Activated naive CD8-positive, alpha-beta T cell treated with anti-CD3 and anti-CD28 coated beads, Interleukin-2, amount 50 U/mL, for 24 hours (primary cell): ENCODE measurements at regions not wholly inside any gene's neighbourhood (a gene's known extent, or its start where the extent isn't known, plus 50 kb on each side); places are given as distances from the start of the nearest gene placed in this dataset.

ENCODE experiments used
- ATAC-seq: fragments of 150-1000 bp; cut with Tn5 transposase; one replicate; pipeline ENCODE4 v1.10.0; 2021
- DNase-seq: peaks from one replicate; pipeline ENCODE4 v3.0.0; 2021
- H3K27ac Mint-ChIP-seq: one replicate; pipeline ENCODE4 v1.8.0; 2021; ENCODE audit warnings: mild to moderate bottlenecking, mixed read lengths
- H3K27me3 Mint-ChIP-seq: one replicate; pipeline ENCODE4 v1.8.0; 2021; ENCODE audit warnings: mixed read lengths
- H3K36me3 Mint-ChIP-seq: one replicate; pipeline ENCODE4 v1.8.0; 2021; ENCODE audit warnings: low read depth, mixed read lengths
- H3K4me1 Mint-ChIP-seq: one replicate; pipeline ENCODE4 v1.8.0; 2021; ENCODE audit warnings: mixed read lengths
- H3K4me3 Mint-ChIP-seq: one replicate; pipeline ENCODE4 v1.8.0; 2021; ENCODE audit warnings: mild to moderate bottlenecking, moderate library complexity, mixed read lengths
- H3K9me3 Mint-ChIP-seq: one replicate; pipeline ENCODE4 v1.8.0; 2021; ENCODE audit warnings: mixed read lengths

DNA sequence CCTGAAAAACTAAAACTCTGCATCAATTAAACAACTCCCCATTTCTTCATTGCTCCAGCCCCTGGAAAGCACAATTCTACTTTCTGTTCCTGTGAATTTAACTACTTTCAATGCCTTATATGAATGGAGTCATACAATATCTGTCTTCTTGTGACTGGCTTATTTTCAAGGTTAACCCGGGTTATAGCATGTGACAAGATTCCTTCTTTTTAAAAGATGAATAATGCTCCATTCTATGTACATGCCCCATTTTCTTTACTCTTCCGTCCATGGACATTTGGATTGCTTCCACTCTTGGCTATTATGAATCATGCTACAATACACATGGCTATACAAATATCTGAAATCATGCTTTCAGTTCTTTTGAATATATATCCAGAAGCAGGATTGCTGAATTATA, 334.9 kb upstream of the ID4 start:
- Mint-ChIP-seq H3K27me3 (no peaks in the 10 kb centered on the region), H3K9me3 (peaks cover 36% of the 10 kb centered on the region), H3K27ac (no peak overlapping the region), H3K4me1 (no peaks in the 10 kb centered on the region), H3K36me3 (no peaks in the 10 kb centered on the region), H3K4me3 (no peak overlapping the region)
- no peak for ATAC-seq
- DNase-seq: no peak

DNA sequence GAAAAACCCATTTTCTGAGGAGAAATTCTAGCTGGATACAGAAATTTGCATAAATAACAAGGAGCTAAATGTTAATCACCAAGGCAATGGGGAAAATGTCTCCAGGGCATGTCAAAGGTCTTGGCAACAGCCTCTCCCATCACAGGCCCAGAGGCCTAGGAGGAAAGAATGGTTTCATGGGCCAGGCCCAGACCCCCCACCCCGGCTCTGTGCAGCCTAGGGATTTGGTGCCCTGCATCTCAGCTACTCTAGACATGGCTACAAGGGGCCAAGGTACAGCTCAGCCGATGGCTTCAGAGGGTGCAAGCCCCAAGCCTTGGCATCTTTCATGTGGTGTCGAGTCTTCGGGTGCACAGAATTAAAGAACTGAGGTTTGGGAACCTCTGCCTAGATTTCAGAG, 321.2 kb upstream of the ID4 start:
- H3K4me3 Mint-ChIP-seq: no peak overlapping the region
- no peaks in the 10 kb centered on the region for H3K36me3 Mint-ChIP-seq
- H3K4me1 Mint-ChIP-seq: no peaks in the 10 kb centered on the region
- H3K27me3 Mint-ChIP-seq: no peaks in the 10 kb centered on the region
- no peak for ATAC-seq
- peaks cover 39% of the 10 kb centered on the region for H3K9me3 Mint-ChIP-seq
- H3K27ac Mint-ChIP-seq: no peak overlapping the region
- DNase-seq: no peak

DNA sequence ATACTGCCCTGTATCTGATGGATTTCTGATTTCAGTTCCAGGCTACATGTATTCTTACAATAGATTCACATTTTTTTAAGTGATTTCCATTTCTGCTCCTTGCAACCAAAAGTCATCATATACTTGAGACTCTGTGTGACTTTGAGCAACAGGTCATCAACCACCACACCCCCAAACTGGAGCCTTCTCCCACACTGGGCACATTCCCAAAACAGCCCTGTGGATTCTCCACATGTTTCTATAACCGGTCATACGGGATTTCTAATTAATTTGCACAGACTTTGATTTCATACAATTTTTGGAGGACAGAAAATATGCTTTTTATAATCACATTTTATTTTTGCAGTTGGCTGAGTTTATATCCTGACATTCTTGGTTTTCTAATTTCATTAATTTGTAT, 317.2 kb upstream of the ID4 start:
- H3K36me3 Mint-ChIP-seq: no peaks in the 10 kb centered on the region
- ATAC-seq (no peak), DNase-seq (no peak)
- H3K9me3 Mint-ChIP-seq: peaks cover 21% of the 10 kb centered on the region
- no peak overlapping the region for H3K27ac Mint-ChIP-seq
- H3K4me3 Mint-ChIP-seq: no peak overlapping the region
- H3K4me1 Mint-ChIP-seq: no peaks in the 10 kb centered on the region
- H3K27me3 Mint-ChIP-seq: no peaks in the 10 kb centered on the region

DNA sequence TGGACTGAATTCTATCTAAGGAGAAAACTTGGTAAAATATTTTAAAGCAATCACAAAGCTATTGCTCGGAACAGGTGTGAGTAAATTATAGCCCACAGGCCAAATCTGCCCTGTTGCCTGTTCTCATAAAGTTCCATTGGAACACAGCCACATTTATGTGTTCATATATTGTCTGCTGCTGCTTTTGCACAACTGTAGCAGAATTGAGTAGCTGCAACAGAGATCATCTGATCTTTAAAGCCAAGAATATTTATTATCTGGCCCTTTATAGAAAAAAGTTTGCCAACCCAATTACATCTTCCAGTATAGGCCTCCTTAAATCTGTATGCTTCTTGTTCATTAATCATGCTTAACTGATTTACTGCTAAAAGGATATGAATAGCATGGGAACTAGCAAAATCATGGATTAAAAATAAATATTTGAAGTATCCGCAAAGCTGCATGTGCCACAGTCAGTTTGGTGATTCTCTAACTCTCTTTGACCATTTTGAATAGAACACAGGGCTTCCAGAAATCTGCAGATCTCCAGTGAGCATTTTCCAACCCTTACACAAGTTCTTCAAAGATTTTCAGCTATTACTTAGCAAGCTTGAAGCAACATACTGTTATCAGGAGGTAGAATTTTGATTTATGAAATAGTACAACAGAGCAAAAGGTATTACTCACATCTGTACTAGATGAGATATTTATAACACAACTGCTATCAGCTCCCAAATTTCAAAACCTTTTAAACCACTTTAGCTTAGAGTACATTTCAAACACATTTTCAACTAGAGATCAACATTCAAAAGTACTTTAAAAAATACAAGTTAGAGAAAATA, 312.6 kb upstream of the ID4 start:
- Mint-ChIP-seq H3K27ac (no peak overlapping the region), H3K4me1 (no peaks in the 10 kb centered on the region), H3K4me3 (no peak overlapping the region), H3K27me3 (no peaks in the 10 kb centered on the region), H3K9me3 (no peaks in the 10 kb centered on the region), H3K36me3 (no peaks in the 10 kb centered on the region)
- no peak for ATAC-seq
- DNase-seq: no peak

DNA sequence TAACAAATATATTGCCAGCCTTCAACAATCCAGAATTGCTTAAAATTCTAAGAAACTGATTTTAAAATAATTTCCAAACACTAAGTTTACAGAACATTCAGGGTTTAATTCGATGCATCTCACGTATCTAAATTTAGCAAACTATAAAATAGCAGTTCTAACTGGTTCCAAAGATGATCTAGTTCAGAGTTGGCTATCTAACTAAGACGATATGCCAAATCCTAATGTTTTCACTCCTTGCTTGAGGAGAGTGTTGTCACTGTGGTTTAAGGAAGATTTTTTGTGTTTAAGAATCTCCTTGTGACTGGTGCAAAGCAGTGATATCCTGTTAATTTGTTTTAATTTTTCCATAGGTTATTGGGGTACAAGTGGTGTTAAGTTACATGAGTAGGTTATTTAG, 311.5 kb upstream of the ID4 start:
- H3K9me3 Mint-ChIP-seq: no peaks in the 10 kb centered on the region
- H3K4me3 Mint-ChIP-seq: no peak overlapping the region
- DNase-seq (no peak), ATAC-seq (no peak)
- H3K4me1 Mint-ChIP-seq: no peaks in the 10 kb centered on the region
- no peaks in the 10 kb centered on the region for H3K36me3 Mint-ChIP-seq
- H3K27me3 Mint-ChIP-seq: no peaks in the 10 kb centered on the region
- H3K27ac Mint-ChIP-seq: no peak overlapping the region

DNA sequence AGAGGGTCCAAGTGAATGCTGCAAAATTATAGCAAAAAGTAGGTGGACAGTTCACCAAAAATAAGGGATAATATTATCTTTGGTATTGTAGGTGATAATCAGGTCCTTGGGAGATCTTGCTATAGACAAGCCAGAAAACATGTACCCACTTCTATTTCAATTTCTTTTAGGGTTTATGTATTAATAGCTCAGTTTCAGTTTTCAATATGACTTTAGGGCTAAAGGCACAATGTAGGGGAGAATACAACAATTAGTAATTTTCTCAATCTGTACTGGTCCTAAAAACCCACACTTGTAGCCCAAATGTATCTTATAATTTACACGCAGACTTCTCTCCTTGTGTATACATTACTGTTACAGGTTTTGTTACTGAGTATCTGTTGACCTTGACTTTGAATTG, 307.0 kb upstream of the ID4 start:
- Mint-ChIP-seq H3K4me1 (no peaks in the 10 kb centered on the region), H3K4me3 (no peak overlapping the region), H3K27ac (no peak overlapping the region), H3K36me3 (no peaks in the 10 kb centered on the region), H3K9me3 (no peaks in the 10 kb centered on the region), H3K27me3 (no peaks in the 10 kb centered on the region)
- DNase-seq (no peak), ATAC-seq (no peak)

DNA sequence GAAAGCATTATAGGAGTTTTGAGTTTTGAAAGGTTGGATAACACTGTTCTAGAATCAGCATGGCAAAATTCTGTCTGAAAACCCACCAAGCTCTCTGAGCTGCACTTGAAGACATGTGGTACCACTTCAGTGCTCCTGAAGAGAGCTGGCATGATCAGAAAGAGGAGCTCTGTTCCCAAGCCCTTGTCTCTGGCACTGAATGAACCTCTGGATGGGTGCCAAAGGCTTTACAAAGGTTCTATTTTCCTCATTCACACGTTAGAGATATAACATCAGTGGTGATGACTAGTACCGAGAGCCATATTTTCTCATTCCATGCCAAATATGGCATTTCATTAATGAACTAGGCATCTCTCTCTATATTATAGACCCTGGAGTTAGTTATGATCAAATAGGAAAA, 301.8 kb upstream of the ID4 start:
- Mint-ChIP-seq H3K36me3 (no peaks in the 10 kb centered on the region), H3K27ac (no peak overlapping the region), H3K4me1 (no peaks in the 10 kb centered on the region), H3K9me3 (no peaks in the 10 kb centered on the region), H3K27me3 (no peaks in the 10 kb centered on the region), H3K4me3 (no peak overlapping the region)
- no peak for ATAC-seq
- no peak for DNase-seq

DNA sequence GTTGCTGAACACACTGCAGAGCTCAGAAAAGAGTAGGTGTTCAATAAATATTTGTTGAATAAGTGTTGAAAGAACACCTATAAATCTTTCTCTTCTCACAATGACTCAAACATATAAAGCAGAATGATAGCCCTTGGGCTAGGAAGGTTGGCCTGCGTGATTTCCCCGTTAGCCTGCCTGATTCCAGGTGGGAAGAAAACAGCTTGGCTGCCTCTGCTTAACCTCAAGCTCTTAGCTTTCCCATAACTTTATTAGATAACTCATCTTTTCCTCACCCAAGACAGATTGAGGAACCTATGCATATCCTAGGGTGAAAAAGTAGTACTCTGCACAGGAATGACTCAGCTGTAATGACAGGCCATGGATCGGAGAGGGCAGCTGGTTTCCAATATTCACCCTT, 300.3 kb upstream of the ID4 start:
- Mint-ChIP-seq H3K9me3 (no peaks in the 10 kb centered on the region), H3K27me3 (no peaks in the 10 kb centered on the region), H3K4me3 (no peak overlapping the region), H3K27ac (no peak overlapping the region), H3K36me3 (no peaks in the 10 kb centered on the region), H3K4me1 (no peaks in the 10 kb centered on the region)
- ATAC-seq (no peak), DNase-seq (no peak)

DNA sequence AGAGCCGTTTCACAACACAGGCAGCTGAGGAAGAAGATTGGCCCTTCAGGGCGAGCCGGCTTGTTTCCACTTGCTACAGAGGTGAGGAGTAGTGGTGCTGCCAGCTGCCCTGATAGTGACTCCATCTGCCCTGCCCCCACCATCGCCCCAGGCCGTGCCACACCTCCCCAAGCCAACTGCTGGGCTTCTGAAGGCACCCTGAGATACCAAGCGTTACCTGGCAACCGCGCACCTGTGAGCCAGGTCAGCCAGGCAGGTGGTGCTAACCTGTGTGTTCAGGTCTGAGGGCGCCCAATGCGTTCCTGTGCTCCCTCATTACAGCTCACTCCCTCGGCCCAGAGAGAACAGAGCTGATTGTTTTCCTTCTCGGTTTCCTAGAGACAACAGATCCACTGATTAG, 299.1 kb upstream of the ID4 start:
- Mint-ChIP-seq H3K36me3 (no peaks in the 10 kb centered on the region), H3K27me3 (no peaks in the 10 kb centered on the region), H3K4me3 (no peak overlapping the region), H3K27ac (no peak overlapping the region), H3K9me3 (no peaks in the 10 kb centered on the region), H3K4me1 (no peaks in the 10 kb centered on the region)
- ATAC-seq: no peak
- no peak for DNase-seq

DNA sequence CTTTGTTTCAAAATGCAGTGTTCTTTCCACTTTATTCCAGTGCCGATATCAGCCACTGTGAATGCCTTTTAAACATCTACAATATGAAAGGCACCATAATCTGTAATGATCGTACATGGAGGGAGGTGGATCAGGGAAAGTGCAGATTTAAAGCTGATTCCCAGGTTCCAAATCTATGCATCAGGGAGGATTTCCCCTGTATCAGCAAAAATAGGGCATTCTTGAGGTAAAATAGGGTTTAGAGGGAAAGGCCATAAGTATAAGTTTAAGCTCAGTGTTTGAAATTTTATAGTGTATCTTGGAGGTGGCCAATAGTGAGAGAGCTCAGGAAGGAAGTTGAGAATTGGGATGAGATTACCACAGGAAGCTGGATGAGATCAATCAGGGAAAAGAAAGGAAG, 289.7 kb upstream of the ID4 start:
- no peak for ATAC-seq
- no peaks in the 10 kb centered on the region for H3K27me3 Mint-ChIP-seq
- no peaks in the 10 kb centered on the region for H3K36me3 Mint-ChIP-seq
- no peak overlapping the region for H3K27ac Mint-ChIP-seq
- peaks cover 9% of the 10 kb centered on the region for H3K9me3 Mint-ChIP-seq
- DNase-seq: no peak
- no peak overlapping the region for H3K4me3 Mint-ChIP-seq
- H3K4me1 Mint-ChIP-seq: no peaks in the 10 kb centered on the region

DNA sequence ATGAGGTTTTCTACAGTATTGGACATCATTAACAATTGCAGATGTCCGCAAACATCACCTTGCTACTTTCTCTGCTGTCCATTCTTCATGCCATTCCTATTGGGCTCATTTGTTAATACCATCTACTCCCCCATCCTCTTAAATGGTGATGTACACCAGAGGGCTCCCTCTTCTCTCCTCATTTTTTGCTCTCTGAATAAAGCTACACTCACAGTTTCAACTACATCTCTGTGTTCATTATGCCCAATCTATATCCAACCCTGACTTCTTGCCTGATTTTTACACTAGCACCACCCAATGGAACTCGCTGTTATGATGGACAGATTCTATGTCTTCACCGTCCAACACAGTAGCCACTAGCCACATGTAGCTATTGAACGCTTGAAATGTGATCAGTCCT, 288.1 kb upstream of the ID4 start:
- Mint-ChIP-seq H3K27me3 (no peaks in the 10 kb centered on the region), H3K4me3 (no peak overlapping the region), H3K36me3 (no peaks in the 10 kb centered on the region), H3K4me1 (no peaks in the 10 kb centered on the region), H3K27ac (no peak overlapping the region), H3K9me3 (peaks cover 10% of the 10 kb centered on the region)
- DNase-seq (no peak), ATAC-seq (no peak)

DNA sequence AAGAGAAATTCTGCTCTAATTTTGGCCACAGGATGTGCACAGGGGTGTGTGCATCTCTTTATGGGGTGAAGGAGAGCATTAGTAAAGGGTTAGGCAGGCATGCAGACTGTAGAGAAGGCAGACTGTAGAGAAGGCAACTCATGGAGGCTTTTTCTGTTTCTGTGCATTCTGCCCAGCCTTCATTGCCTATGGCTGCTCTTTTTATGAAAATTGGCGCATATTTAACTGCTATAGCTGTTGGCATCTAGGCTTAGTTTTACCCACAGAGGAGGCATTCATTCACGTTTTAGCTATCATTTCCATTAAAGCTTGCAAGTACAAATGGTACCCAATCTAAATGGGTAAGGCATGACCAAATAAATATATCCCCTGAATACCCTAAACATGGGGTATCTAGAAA, 286.8 kb upstream of the ID4 start:
- no peaks in the 10 kb centered on the region for H3K27me3 Mint-ChIP-seq
- no peak overlapping the region for H3K27ac Mint-ChIP-seq
- no peaks in the 10 kb centered on the region for H3K4me1 Mint-ChIP-seq
- ATAC-seq (no peak), DNase-seq (no peak)
- no peaks in the 10 kb centered on the region for H3K36me3 Mint-ChIP-seq
- H3K9me3 Mint-ChIP-seq: peaks cover 12% of the 10 kb centered on the region
- no peak overlapping the region for H3K4me3 Mint-ChIP-seq

DNA sequence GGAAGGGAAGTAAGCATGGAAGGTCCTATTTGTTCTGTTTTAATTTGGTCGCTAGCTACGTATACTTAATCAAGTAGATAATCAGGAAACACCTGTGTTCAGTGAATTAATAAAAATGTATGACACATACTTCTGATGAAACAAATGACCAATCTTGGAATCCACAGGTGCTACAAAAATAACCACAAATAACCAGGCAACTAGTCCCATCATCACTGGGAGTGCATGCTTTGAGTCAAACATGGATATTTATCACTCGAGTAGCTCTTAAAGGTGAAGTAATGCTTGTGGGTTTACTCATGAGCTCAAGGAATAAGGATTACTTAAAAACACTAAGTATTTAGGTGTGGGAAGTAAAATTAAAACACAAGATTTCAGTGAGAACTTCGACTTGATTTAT, 285.6 kb upstream of the ID4 start:
- Mint-ChIP-seq H3K4me3 (no peak overlapping the region), H3K36me3 (no peaks in the 10 kb centered on the region), H3K27me3 (no peaks in the 10 kb centered on the region), H3K9me3 (peaks cover 17% of the 10 kb centered on the region), H3K27ac (no peak overlapping the region), H3K4me1 (no peaks in the 10 kb centered on the region)
- DNase-seq (no peak), ATAC-seq (no peak)

DNA sequence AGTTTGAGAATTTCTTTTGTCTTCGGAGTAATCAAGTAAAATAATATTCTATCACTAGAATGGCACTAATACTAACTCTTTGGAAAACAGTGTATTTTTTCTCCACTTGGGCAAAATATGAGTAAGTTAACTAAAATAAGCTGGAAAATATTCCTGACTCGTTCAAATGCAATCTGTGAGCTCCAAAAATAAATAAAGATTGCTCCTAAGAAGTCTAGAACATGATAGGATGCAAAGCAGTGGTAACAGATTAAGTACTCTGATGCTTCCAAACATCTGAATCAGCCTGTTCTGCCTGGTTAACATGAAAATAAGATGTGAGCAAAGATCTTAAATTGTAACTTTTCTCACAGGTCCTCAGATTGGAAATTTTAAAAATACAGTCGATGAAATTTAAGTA, 285.1 kb upstream of the ID4 start:
- H3K27me3 Mint-ChIP-seq: no peaks in the 10 kb centered on the region
- no peak overlapping the region for H3K27ac Mint-ChIP-seq
- H3K4me3 Mint-ChIP-seq: no peak overlapping the region
- H3K9me3 Mint-ChIP-seq: peaks cover 17% of the 10 kb centered on the region
- no peaks in the 10 kb centered on the region for H3K36me3 Mint-ChIP-seq
- ATAC-seq (no peak), DNase-seq (no peak)
- H3K4me1 Mint-ChIP-seq: no peaks in the 10 kb centered on the region

DNA sequence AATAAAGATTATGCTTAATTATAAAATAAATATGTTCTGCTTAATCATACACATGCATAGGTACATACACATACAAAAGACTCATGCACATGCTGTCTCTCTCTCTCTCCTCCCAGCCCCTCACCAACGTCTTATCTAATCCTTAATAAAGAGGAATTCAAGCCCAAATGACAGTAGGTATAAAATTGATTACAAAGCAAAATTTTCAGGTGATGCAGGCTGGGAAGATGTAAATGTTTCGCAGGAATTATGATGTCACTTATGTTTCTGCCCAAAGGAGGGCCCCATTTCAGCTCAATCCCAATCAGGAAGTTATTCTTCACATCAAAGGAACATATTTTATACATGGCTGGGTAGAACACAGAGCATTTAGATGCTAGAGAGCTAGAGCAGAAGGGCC, 284.6 kb upstream of the ID4 start:
- no peak overlapping the region for H3K4me3 Mint-ChIP-seq
- H3K9me3 Mint-ChIP-seq: peaks cover 17% of the 10 kb centered on the region
- ATAC-seq: no peak
- no peaks in the 10 kb centered on the region for H3K36me3 Mint-ChIP-seq
- H3K27me3 Mint-ChIP-seq: no peaks in the 10 kb centered on the region
- no peaks in the 10 kb centered on the region for H3K4me1 Mint-ChIP-seq
- DNase-seq: no peak
- no peak overlapping the region for H3K27ac Mint-ChIP-seq
